HG03175 (cell line): ENCODE measurements at regions not wholly inside any gene's neighbourhood (a gene's known extent, or its start where the extent isn't known, plus 50 kb on each side); places are given as distances from the start of the nearest gene placed in this dataset.

ENCODE experiments used
- ATAC-seq: cut with Tn5 transposase; IDR thresholded peaks from one replicate; pipeline ENCODE4 v1.9.1; 2021; ENCODE audit warnings: mild to moderate bottlenecking, moderate library complexity; ENCODE audit not compliant: unreplicated experiment

DNA sequence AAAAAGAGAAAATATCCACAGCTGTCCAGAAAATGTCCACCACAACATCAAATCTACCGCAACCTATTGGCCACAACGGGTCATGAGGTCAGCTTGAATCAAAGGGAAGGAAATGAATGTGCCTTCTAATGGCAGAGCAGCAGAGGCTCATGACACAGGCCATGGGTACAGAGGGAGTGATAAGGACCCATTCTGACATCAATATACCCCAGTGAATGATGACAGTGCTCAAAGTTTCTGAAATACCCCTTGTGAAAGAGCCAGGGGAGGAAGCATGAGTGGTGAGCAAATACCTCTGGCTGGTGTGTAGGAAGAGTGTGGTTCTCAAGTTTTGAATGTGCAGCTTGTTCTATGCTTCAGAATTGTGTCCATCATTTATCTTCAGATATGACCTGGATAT is 348.2 kb downstream of the IRX1 start:
- no peak for ATAC-seq

- no peak for ATAC-seq
Observed at GRCh38 chr5:3944930-3945329, 349.3 kb downstream of the IRX1 start.

- ATAC-seq, result no peak
Observed at GRCh38 chr5:3948838-3949237, 353.2 kb downstream of the IRX1 start.

GRCh38 chr5:3954199-3954598 is 358.6 kb downstream of the IRX1 start:
- no peak for ATAC-seq

DNA sequence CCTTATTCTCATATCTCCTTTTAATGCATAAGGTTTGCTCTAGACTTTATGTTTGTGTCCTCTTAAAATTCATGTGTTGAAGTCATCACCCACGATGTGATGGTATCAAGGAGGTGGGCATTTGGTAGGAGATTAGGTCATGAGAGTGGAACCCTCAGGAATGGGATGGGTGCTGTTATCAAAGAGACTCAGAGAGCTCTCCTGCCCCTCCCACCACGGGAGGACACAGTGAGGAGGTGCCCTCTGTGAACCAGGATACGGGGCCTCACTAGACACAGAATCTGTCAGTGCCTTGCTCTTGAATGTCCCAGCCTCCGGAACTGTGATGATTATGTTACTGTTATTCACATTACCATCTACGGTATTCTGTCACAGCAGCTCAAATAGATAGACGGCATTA is 359.0 kb downstream of the IRX1 start:
- no peak for ATAC-seq

DNA sequence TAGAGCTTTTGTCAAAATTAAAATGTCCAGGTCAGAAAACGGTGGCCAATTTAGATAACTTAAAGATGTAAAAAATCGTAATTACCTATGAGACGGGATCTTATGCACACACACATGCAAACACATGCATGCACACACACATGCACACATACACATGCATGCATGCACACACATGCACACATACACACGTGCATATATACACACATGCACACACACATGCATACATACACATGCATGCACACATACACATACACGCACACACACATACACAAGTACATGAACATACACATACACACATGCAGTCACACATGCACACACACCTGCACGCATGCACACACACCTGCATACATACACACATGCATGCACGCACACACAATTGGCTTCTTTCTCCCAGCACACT is 362.0 kb downstream of the IRX1 start:
- ATAC-seq, result no peak

DNA sequence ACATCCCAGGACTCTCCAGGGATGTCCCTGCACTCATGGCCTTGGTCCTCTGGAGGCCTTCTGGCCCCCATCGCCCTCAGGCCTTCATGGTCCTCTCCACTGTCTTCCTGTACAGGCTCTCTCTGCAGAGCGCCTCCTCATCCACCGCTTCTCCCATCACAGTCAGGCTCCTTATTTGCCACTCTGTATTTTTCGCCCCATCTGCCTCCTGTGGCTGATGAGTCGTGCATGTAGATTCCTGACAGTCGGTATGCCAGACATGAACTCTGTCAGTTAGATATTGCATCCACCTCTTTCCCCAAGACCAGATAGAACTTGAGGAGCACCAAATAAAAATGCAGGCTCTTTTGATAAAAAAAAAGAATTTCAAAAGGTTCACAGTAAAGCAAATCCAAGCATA is 362.8 kb downstream of the IRX1 start:
- no peak for ATAC-seq

DNA sequence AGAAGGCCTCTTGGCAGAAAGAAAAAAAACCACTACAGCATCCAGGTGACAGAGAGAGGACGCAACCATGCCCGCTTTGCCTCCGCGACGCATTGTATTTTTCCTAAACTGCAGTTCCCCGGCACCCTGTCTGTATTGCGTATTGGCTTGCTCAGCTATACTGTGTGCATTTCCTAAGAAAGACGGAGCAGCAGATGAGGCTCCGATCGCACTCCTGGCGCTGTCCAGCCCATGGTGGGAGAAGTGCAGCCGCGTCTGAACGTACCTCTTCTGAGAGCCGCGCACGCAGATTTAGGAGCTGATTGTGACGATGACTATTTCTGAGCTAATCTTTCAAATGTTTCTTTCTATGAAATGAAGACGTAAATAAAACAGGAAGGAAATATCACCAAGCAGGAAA is 366.5 kb downstream of the IRX1 start:
- no peak for ATAC-seq

DNA sequence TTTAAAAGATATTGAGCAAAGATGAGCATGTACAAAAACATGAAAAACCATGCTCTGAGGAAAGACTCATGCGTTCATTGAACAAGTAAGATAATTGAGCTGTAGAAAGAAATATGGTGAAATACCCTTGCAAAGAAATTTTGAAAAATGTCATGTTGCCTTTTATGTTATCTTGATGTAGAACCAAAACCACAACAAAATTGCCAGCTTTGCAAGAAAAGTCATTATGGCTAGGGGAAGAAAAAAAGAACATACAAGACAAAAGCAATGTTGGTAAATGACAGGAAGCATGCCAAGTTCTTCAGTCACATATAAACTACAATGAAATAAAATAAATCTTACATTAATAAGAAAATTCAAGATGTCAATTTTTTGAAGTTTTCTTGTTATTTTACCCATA is 368.0 kb downstream of the IRX1 start:
- no peak for ATAC-seq

DNA sequence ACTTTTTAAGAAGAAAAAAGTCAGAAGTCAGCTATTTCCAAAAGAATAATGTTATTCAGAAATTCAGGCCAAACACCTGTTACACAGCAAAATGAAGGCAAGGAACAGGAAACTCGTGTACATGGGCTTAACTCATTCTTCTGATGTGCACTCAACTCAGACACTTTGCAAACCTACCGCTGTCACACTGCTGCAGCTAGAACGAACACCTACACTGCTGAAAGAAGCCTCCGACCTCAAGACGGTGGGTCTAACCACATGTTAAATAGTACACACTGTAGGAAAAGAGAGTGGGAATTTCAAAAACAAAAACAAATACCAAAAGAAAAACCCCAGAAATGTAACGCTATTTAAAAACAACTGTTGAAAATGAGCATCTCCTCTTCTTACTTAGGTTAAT is 384.5 kb downstream of the IRX1 start:
- no peak for ATAC-seq

DNA sequence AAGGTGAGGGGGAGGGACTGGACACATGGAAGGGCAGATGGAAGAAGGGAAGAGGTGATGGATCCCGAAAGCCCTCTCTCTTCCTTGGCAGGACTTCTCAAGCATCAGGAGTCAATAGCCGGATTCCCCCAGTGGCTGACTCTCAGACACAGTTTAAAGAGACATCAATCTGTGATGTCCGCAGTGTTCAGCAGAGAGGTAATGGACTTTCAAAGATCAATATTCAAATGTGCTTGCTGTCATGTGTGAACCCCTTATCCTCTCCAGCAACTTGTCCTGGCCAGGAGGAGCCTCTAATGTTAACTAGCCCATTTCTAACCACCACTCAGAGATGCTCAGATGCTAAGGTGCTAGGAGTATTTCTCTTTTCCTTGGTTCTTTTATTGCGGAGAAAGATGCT is 392.2 kb downstream of the IRX1 start:
- ATAC-seq, result no peak

DNA sequence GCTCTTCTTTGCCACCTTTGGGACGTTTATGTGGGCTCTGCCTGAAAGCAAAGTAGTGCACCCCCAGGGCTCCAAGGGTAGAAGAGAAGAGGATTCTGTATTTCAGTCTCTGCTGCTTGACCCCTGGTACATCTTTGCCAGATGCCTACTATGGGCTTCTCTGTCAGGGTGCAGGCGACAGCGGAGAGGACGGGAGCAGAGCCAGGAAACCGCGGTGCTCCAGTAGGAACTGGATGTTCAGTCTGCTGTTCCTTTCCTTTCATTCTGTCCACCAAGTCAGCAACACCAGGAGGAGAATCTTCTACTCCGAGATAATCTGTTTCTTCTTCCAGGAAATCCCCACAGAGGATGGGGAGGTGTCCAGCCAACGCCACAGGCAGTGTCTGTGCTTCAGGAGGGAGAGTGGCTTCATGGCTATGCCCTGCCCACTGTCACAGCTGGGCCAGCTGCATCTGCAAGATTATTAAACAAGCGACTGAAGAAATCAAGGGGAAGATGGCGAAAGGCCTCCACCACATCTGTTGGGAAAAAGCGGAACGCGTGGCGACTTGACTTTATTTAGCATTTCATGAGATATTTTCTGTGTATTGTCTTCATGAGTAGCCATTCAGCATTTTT is 398.3 kb downstream of the IRX1 start:
- no peak for ATAC-seq

DNA sequence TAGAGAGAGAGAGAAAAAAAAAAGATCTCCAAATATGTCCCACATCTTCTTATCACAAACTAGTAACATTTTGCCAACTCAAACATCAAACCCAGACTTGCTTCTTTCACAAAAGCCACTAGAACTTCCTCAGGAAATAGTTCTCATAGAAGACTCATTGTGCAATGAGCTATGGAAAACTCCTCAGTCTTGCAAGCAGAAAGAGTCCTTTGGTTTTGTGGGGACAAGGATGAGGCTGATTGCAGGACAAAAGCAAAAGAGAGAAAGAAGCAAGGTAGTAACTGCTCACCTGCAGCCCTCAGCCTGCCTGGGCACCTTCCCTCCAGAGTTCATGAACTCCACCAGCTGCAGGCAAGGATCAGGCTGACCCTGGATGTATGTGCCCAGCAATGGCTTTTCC is 399.0 kb downstream of the IRX1 start:
- ATAC-seq, result no peak

DNA sequence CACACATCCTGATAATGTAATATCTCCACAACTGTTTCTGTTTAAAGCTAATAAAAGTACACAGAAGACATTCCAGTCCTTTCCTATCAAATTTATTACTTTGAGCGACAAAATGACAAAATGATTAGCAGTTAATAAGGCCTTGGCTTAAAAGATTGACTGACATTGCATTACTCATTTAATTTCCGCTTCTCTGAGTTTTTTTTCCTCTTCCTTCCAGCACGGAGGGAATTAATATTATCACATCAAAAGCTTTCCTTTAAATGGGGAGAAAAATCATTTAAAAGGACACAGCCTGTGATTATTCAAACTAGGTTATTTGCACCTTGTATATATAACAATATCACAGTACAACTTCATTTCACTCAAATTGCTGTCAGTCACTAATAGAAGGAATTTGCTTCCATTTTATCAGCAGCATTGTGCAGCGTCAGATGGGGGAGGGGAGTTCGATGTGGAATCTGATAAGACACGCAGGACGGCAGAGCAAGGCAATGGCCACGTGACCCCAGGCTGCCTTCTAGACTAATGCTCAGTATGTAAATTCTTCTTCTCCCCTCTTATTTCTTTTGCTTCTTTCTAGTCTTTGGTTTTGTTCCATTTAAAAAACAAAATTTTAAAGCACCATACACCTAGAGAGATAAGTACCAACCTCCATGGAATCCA is 400.5 kb downstream of the IRX1 start:
- no peak for ATAC-seq

- ATAC-seq, result no peak
Observed at GRCh38 chr5:3996707-3997336, 401.2 kb downstream of the IRX1 start.

- ATAC-seq, result no peak
Observed at GRCh38 chr5:3997670-3998069, 402.0 kb downstream of the IRX1 start.

DNA sequence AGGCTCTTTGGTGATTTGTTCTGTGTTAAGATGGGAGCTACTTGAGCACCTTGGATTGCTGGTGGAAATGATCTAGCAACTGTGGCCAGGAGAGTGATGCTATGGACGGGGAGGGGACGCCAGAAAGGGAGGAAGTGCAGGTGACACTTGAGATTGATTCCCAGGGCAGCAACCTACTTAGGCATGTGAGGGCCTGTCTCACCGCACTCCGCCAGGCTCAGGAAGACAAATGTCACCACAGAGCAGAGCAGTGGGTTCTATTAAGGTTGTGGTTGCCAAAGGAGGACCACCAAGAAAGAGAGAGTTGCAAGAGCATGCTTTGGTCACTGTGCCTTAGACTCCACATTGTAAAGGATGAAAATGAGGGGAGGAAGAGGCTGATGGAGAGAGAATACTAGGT is 404.3 kb downstream of the IRX1 start:
- no peak for ATAC-seq

- no peak for ATAC-seq
Observed at GRCh38 chr5:4001004-4001403, 405.4 kb downstream of the IRX1 start.

GRCh38 chr5:4001758-4002533 is 406.3 kb downstream of the IRX1 start:
- ATAC-seq, result no peak

DNA sequence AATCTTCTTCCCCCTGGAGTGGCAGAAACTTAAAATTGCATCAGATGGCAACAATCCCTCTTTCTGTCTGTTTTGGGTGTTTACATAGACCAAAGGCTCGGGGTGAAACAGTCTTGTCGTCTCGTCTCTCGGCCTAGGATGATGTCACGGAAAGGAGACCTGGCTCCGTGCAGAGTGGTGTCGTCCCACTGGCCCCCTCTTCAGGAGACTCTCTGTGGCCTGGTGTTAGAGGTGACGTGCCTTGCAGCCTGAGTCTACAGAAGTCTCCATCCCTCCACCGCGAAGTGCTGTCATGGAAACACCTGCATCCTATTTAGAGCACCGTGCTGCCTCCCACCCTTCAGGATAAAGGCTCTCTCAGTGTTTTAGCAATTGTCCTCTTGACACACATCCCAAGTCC is 409.7 kb downstream of the IRX1 start:
- ATAC-seq, result no peak

DNA sequence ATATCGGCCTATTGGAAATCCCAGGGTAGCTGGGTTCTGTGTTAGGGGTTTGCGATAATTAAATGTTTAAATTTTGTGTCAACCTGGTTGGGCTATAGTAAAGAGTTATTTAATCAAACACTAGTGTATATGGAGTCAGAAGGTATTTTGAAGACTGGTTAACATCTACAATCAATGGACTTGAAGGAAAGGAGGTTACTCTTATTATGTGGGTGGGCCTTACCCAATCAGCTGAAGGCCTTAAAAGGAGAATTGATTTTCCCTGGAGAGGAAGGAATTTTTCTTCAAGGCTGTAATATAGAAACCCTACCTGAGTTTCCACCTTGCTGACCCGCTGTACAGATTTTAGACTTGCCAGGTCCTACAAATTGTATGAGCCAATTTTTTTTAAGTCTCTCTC is 411.4 kb downstream of the IRX1 start:
- no peak for ATAC-seq

DNA sequence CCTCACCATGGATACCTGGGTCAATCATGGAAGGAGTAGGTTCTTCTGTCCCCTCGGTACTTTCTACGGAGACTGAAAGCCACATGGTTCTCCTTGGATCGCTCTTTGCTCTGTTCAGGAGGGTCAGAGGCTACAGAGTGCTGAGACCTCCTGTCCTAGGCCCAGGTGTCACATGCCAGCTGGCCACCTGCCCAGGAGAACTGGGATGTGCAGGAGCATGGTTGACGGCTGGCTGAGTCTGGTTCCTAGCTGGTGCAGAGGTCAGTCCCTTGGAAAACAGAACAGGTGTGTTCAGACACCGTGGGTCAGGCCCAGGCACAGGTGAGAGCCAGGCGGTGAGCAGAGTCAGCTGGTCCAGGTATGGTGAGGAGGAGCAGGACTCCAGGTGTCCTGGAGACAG is 416.3 kb downstream of the IRX1 start:
- ATAC-seq, result no peak
